GM12878 (cell line): ENCODE measurements at regions not wholly inside any gene's neighbourhood (a gene's known extent, or its start where the extent isn't known, plus 50 kb on each side); places are given as distances from the start of the nearest gene placed in this dataset.

Source experiments
- ATAC-seq: fragments of 200-7000 bp; cut with Tn5 transposase; 3 replicates; pipeline ENCODE4 v1.9.1; 2020; ENCODE audit warnings: mild to moderate bottlenecking, moderate library complexity
- BruUV-seq: library from RNA; stranded (reverse); fragments of 400-500 nt; replicated peaks from 2 replicates; lab custom pipeline; 2021; lab: Mats Ljungman, UMichigan
- CTCF ChIA-PET: fragments of 300-600 bp; sonication (Branson Sonifier 250); formaldehyde crosslinking; extraction: SDS; loops from one replicate; lab custom pipeline; 2021; ENCODE audit warnings: inconsistent platforms; lab: Yijun Ruan, JAX
- POLR2A ChIA-PET: fragments of 350-600 bp; formaldehyde crosslinking; extraction: SDS; loops from one replicate; lab custom pipeline; 2021; ENCODE audit warnings: inconsistent platforms; lab: Charles Lee
- RAD21 ChIA-PET: fragments of 300-600 bp; sonication (Branson Sonifier 250); formaldehyde crosslinking; loops from one replicate; lab custom pipeline; 2023; ENCODE audit warnings: antibody characterized with exemption; ENCODE audit not compliant: unreplicated experiment; lab: Charles Lee
- SMC1A ChIA-PET: fragments of 300-600 bp; sonication (Branson Sonifier 250); formaldehyde crosslinking; loops from one replicate; lab custom pipeline; 2023; ENCODE audit not compliant: unreplicated experiment, uncharacterized antibody; lab: Charles Lee
- DNase-seq: peaks from one replicate; pipeline ENCODE4 v3.0.0-alpha.2; 2011; ENCODE audit warnings: low read depth, low spot score
- FAIRE-seq: peaks from 3 replicates; lab custom pipeline; 2011; peaks lifted over from hg19 to GRCh38; lab: Jason Lieb, UNC
- H2AFZ ChIP-seq: 2 replicates; pipeline ENCODE4 v1.6.0; 2011; ENCODE audit warnings: low read depth, low read length, control low read depth; ENCODE audit not compliant: control insufficient read depth
- H3K27ac ChIP-seq: 2 replicates; pipeline ENCODE4 v1.5.1; 2011; ENCODE audit warnings: control low read depth; ENCODE audit not compliant: control insufficient read depth, insufficient read depth
- H3K27me3 ChIP-seq, 2 experiments: replicated peaks in 1 of 2; 2 replicates each; pipeline versions ENCODE4 v1.6.0 to v1.6.1; 2011; ENCODE audit warnings: low read length in 1 of 2; ENCODE audit not compliant: control insufficient read depth in 2 of 2, insufficient read depth in 2 of 2
- H3K36me3 ChIP-seq, 2 experiments: 2 replicates each; pipeline ENCODE4 v1.5.1; 2011; ENCODE audit warnings: low read length in 1 of 2; ENCODE audit not compliant: control insufficient read depth in 2 of 2, insufficient read depth in 2 of 2
- H3K4me1 ChIP-seq: 2 replicates; pipeline ENCODE4 v1.6.1; 2011; ENCODE audit warnings: mild to moderate bottlenecking, low read length, moderate library complexity, mixed read lengths; ENCODE audit not compliant: control insufficient read depth, insufficient read depth
- H3K4me2 ChIP-seq: 2 replicates; pipeline ENCODE4 v1.6.0; 2011; ENCODE audit warnings: control low read depth; ENCODE audit not compliant: control insufficient read depth, insufficient read depth
- H3K4me3 ChIP-seq: fragments of 200-600 bp; sonication (generic); 2 replicates; pipeline ENCODE4 v1.5.1; 2016
- H3K79me2 ChIP-seq: 2 replicates; pipeline ENCODE4 v1.6.0; 2011; ENCODE audit warnings: low read length; ENCODE audit not compliant: control insufficient read depth, insufficient read depth
- H3K9ac ChIP-seq: 2 replicates; pipeline ENCODE4 v1.8.0; 2011; ENCODE audit warnings: low read length, control low read depth, mixed read lengths; ENCODE audit not compliant: control insufficient read depth, insufficient read depth
- H3K9me3 ChIP-seq: replicated peaks from 3 replicates; pipeline ENCODE4 v1.5.1; 2011; ENCODE audit warnings: mild to moderate bottlenecking, low read length; ENCODE audit not compliant: control insufficient read depth, insufficient read depth
- H4K20me1 ChIP-seq: 2 replicates; pipeline ENCODE4 v1.6.0; 2011; ENCODE audit not compliant: control insufficient read depth, insufficient read depth
- ATF7 ChIP-seq: fragments of 450-650 bp; IDR thresholded peaks from 2 replicates; pipeline ENCODE4 v1.6.1; 2016; ENCODE audit warnings: low read depth, mild to moderate bottlenecking
- CBX5 ChIP-seq: sonication (generic); IDR thresholded peaks from 2 replicates; pipeline ENCODE4 v1.6.1; 2016; ENCODE audit warnings: low read depth, moderate library complexity, mild to moderate bottlenecking, inconsistent platforms
- JUNB ChIP-seq: IDR thresholded peaks from 2 replicates; pipeline ENCODE4 v1.6.1; 2016; ENCODE audit warnings: antibody characterized with exemption, mild to moderate bottlenecking
- LARP7 ChIP-seq: fragments of 450-650 bp; IDR thresholded peaks from 2 replicates; pipeline ENCODE4 v1.6.1; 2017; ENCODE audit warnings: mild to moderate bottlenecking
- NR2F1 ChIP-seq: fragments of 450-650 bp; conservative IDR thresholded peaks from 2 replicates; pipeline ENCODE4 v1.6.1; 2017; ENCODE audit warnings: mild to moderate bottlenecking
- WGBS: methylation state at CpG from one replicate; pipeline ENCODE4 v1.1.6; 2016; ENCODE audit warnings: low lambda C conversion rate; ENCODE audit not compliant: insufficient replicate concordance, insufficient coverage; ENCODE audit errors: missing lambda C conversion rate; 5-methylcytosine and 5-hydroxymethylcytosine counted together
- in situ Hi-C: fragments of 300-500 bp; cut with MboI; formaldehyde crosslinking; loops from 9 replicates; pipeline ENCODE4 v1.14.3; 2018; ENCODE audit warnings: mixed read lengths
- intact Hi-C: fragments of 100-400 bp; cut with micrococcal nuclease; formaldehyde crosslinking; loops from one replicate; pipeline ENCODE4 v1.14.2; 2022; ENCODE audit not compliant: unreplicated experiment
- TF ChIP-seq, protein P1 (sequence below): fragments of 450-650 bp; IDR thresholded peaks from 2 replicates; pipeline ENCODE4 v1.6.1; 2017; ENCODE audit warnings: antibody characterized with exemption, mild to moderate bottlenecking, moderate library complexity

DNA sequence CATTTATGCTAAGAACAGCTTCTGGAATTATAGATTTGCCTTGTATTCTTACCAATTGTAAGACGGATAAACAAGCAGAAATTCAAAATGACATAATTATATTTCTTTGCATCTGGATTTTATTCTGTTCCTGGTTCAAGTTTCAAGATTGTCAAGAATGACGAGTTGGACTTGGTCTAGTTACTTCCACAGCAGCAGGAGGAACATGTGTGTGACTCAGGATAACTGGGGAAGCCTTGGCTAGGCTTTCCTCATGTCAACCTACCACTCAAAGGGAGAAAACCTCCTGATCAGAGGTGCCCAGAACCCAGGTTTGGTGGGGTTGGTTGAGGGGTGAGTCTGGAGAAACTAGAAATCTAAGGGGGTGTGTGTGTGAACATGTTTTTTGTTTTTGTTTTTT is 259.7 kb downstream of the SOX2 start (continued):
- TF ChIP-seq, protein P1, sequence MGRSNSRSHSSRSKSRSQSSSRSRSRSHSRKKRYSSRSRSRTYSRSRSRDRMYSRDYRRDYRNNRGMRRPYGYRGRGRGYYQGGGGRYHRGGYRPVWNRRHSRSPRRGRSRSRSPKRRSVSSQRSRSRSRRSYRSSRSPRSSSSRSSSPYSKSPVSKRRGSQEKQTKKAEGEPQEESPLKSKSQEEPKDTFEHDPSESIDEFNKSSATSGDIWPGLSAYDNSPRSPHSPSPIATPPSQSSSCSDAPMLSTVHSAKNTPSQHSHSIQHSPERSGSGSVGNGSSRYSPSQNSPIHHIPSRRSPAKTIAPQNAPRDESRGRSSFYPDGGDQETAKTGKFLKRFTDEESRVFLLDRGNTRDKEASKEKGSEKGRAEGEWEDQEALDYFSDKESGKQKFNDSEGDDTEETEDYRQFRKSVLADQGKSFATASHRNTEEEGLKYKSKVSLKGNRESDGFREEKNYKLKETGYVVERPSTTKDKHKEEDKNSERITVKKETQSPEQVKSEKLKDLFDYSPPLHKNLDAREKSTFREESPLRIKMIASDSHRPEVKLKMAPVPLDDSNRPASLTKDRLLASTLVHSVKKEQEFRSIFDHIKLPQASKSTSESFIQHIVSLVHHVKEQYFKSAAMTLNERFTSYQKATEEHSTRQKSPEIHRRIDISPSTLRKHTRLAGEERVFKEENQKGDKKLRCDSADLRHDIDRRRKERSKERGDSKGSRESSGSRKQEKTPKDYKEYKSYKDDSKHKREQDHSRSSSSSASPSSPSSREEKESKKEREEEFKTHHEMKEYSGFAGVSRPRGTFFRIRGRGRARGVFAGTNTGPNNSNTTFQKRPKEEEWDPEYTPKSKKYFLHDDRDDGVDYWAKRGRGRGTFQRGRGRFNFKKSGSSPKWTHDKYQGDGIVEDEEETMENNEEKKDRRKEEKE, result no peak
- TF ChIP-seq CBX5 (no peak), LARP7 (no peak)

DNA sequence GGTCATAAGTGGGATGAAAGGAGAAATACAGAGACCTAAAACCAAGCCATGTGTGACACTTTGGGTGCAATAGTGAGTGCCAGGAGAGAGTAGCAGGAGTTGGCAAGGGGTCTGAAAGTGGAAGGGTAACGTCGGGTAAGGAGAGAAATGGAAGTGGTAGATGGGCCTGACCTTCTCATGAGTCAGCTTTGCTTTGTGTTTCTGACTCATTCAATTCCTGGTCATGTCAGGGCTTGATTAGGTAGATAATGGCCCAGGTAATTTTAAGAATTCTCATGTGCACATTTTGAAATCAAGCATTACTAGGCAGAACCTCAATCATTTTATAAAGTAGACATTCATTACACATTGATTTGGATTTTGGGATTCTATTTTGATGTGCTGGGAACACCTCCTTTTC is 262.5 kb downstream of the SOX2 start:
- no peak for FAIRE-seq
- Histone ChIP-seq H2AFZ (no peak overlapping the region), H3K9ac (no peak overlapping the region), H4K20me1 (no peaks in the 10 kb centered on the region), H3K27ac (no peak overlapping the region), H3K4me1 (no peaks in the 10 kb centered on the region), H3K4me2 (no peak overlapping the region), H3K79me2 (no peaks in the 10 kb centered on the region), H3K4me3 (no peak overlapping the region), H3K36me3 (no peaks in the 10 kb centered on the region), H3K27me3 (no peaks in the 10 kb centered on the region; a peak in 1 of 4 replicates), H3K9me3 (no peaks in the 10 kb centered on the region)
- ATAC-seq, result no peak; the same call in 2 of the 3 replicates
- POLR2A ChIA-PET, result no interaction called here
- RAD21 ChIA-PET, result no interaction called here
- WGBS, result 61% methylated on average over 2 of the region's 2 CpGs
- no peak for DNase-seq
- in situ Hi-C loops (no loop called here), intact Hi-C loops (no loop called here)
- TF ChIP-seq JUNB, result 0 out of 2 replicates have a peak, but pooled peaks have one; percentile 13
- TF ChIP-seq ATF7, result no peak
- TF ChIP-seq NR2F1, result no peak
- SMC1A ChIA-PET, result no interaction called here
- BruUV-seq, result no TSS peak
- CTCF ChIA-PET, result no interaction called here
